ENCODE measurements at regions not wholly inside any gene's neighbourhood (a gene's known extent, or its start where the extent isn't known, plus 50 kb on each side); places are given as distances from the start of the nearest gene placed in this dataset.
"Not testable (repeated sequence)": the region's sequence is repeated elsewhere in the genome, so short reads cannot be mapped to it uniquely, and the experiment has no call there.

- no peak for DNase-seq (ENCODE audit: low spot score)
Measured at GRCh38 chr1:189217646-189218045, 1260.0 kb downstream of the BRINP3 start.

DNA sequence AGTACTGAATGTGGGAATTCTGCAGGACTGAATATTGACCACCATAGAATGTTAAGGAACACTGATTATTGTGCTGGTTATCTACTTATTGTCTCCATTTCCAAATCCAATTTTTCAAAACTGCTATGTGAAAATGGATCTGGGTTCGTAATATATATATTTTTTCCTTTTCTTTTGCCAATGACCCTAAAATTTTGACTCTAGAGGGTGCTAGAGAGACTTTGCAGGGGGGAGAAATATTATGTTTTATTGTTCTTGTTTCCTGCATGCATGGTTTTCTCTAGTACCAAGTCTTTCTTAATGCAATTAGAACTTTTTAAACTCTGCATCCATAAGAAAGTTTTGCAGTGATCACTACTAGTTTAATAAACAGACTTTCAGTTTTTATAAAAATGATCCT is 1256.9 kb downstream of the BRINP3 start:
- peak; percentile 16 for DNase-seq (ENCODE audit: low spot score)

GRCh38 chr1:189225794-189226145 is 1251.9 kb downstream of the BRINP3 start:
- not testable (repeated sequence) for DNase-seq (ENCODE audit: low spot score)

GRCh38 chr1:189226779-189227178 is 1250.9 kb downstream of the BRINP3 start:
- no peak for DNase-seq (ENCODE audit: low spot score)

GRCh38 chr1:189237008-189237407 is 1240.7 kb downstream of the BRINP3 start:
- DNase-seq (ENCODE audit: low spot score) = no peak

- DNase-seq (ENCODE audit: low spot score) = no peak
Measured at GRCh38 chr1:189253601-189254350, 1223.9 kb downstream of the BRINP3 start.

DNA sequence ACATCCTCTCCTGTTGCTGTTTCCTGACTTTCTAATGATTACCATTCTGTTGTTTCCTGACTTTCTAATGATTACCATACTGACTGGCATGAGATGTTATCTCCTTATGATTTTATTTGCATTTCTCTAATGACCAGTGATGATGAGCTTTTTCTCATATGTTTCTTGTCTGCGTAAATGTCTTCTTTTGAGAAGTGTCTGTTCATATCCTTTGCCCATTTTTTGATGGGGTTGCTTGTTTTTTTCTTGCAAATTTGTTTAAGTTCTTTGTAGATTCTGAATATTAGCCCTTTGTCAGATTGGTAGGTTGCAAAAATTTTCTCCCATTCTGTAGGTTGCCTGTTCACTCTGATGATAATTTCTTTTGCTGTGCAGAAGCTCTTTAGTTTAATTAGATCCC is 1216.5 kb downstream of the BRINP3 start:
- not testable (repeated sequence) for DNase-seq (ENCODE audit: low spot score)

- DNase-seq (ENCODE audit: low spot score) = no peak
Measured at GRCh38 chr1:189269011-189269410, 1208.7 kb downstream of the BRINP3 start.

GRCh38 chr1:189274267-189274666 is 1203.4 kb downstream of the BRINP3 start:
- DNase-seq (ENCODE audit: low spot score) = no peak

DNA sequence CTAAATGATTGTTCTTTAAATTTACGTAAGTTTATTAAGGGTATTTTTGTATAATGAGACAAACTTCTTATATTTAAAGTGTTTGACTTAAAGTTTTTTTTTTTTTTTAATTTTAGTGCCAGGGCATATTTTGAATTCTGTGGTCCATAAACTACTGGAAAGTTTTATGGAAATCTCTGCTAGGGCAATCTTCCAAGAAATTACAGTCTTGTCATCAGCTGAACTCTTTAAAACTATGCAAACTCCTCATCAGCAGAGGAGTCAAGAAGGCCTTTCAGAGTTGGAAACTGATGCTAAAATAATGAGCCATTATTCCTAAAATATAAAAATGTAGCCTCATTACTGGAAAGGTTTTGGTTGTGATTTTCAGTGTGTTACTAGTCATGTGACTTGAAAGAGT is 1201.9 kb downstream of the BRINP3 start:
- DNase-seq (ENCODE audit: low spot score) = no peak

GRCh38 chr1:189289346-189289745 is 1188.3 kb downstream of the BRINP3 start:
- DNase-seq (ENCODE audit: low spot score) = no peak

DNA sequence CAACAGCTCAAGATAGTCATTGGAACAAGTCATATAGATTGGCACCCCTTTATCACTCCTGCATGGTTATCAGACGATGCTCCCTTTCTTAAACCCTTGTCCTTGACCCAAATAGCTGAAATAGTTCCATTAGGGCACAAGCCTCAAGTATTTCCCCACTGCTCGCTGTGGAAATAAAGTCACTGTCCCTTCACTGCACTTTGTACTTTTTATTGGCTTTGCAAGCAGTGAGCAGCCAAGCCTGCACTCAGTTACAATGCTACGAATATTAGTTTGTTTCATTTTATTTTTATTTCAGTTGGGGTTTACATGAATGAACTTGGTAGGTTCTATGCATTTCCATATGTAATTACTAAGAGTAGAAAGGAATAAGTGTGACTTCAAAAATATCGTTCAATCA is 1176.4 kb downstream of the BRINP3 start:
- no peak for DNase-seq (ENCODE audit: low spot score)

- DNase-seq (ENCODE audit: low spot score) = no peak
Measured at GRCh38 chr1:189305279-189305678, 1172.4 kb downstream of the BRINP3 start.

- no peak for DNase-seq (ENCODE audit: low spot score)
Measured at GRCh38 chr1:189311915-189312314, 1165.7 kb downstream of the BRINP3 start.

DNA sequence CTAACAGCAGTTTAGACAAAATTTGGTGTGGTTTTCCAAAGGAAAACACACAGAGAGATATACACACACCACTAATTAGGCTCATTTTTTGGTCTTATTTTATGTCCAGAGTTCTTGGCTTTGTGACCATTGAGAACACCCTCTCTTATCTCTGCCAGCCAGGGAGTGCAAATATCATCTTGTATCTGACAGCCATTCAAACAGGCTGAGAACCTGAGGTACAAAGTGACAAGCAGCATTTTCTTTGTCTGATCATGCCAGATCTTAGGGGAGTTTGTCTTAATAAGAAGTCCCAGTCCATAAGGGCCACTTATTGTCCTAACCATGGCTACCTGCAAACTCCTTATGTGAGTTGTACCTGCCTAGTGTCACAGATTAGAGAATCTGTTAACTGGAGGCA is 1165.2 kb downstream of the BRINP3 start:
- no peak for DNase-seq (ENCODE audit: low spot score)

GRCh38 chr1:189313488-189313887 is 1164.2 kb downstream of the BRINP3 start:
- DNase-seq (ENCODE audit: low spot score) = no peak

DNA sequence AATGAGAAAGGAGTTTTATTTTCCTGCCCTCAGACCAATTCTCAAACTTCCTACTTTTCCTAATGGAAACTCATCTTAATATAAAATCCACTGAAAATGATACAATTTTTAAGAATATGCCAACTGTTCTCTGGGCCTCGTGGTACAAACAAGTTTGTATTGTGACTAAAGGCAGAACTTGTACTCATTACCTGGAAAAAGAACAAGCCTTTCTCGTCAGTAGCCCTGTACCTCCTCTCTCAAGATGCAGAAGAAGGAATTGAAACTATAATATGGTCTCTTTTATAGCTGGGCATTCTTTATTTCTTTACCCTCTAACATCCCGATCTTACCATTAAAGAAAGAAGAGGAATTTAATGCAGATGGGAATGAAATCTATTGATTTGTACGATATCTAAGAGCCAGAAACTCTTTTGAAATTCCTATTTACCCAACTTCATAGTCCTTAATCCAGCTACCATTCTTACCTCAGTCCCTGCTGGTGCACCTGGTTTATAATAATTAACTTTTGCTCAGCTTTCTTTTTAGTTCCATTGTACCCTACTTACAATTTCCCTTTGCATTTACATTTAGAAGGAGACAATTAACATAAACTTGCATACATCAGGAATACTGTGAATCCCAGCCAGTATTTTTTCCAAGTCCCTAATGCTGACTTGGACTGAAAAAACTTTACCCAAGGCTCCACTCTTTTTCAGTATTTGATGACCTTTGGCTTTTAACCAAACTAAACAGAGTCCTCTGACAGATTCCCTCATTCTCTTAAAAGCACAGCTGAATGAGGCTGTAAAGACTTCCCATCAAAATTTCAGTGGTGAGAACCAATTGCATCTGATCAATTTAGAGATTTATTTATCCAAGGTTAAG is 1162.4 kb downstream of the BRINP3 start:
- no peak for DNase-seq (ENCODE audit: low spot score)

DNA sequence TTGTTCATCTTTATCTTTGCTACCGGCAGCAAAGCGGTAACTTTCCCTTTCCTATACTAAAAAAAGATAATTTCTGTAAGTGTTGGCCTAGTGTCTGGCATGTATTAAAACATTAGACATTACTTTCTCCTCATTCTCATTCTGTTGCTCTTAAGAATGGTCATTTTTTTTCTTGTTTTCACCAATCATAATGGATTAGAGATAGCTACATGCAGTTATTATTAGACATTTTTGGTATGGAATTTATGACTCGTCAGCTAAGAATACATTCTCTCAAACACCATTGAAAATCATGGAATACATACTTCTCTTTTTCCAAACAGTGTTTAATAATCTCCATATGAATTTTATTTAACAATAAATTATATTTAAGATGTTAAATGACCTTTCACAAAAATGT is 1154.6 kb downstream of the BRINP3 start:
- DNase-seq (ENCODE audit: low spot score) = no peak

GRCh38 chr1:189331071-189331470 is 1146.6 kb downstream of the BRINP3 start:
- not testable (repeated sequence) for DNase-seq (ENCODE audit: low spot score)

DNA sequence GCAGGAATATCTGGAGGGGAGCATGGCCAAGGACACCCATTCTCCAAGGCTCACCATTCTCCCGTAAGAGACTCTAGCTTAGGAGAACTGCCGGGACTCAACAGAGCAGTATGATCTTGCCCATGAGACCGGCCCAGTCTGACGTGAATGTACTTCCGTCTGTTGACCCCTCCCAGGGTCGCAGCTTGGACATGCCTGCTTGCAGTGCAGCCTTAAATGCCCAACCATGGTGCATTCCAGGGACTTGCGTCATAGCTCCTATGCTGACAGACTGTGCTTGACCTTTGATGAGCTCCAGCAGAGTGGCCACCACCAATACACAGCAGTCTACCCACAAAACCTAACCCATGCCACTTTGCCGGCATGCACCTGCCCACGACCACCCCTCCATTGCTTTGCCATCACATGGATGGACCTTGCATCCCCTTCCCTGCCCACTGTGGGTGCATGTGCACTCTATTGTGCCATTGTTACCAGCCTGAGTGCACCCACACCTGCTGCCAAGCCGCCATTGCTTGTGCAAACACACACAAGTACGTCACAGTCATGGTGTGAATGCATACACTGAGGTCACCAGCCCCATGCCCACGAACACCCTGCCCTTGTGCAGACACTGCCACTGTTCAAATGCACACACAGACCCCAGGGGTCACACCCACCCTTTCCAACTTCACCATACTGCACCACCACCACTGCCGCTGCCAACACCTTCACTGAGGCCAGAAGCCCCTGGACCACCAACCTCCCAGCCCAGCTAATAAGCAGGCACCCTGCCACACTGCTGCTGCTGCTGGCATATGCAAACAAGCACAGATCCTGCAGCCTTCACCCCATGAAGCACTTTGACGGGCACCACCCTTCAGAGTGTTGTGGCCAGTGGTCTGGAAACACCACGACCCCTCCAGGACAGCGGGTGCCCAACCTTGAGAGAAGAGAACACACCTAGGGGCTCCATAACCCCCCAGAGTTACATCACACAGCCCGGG is 1141.3 kb downstream of the BRINP3 start:
- DNase-seq (ENCODE audit: low spot score) = no peak

DNA sequence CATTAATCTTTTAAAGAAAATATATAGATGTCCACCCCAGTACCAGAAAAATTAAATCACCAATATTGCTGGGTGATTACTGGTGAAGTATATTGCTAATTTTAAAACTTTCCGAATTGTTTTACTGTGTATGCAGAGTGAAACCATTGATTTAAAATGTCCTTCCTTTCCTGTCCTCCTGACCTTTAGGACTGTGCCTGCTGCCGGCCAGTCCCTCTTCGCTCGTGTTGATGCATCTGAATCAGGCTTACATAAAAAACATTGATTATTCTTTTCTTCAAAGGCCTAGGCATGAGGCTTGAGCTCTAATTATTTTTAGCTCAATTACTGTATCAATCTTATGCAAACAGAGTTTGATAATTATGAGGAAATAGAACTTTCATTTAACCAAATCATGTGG is 1128.1 kb downstream of the BRINP3 start:
- no peak for DNase-seq (ENCODE audit: low spot score)

GRCh38 chr1:189350983-189351616 is 1126.6 kb downstream of the BRINP3 start:
- no peak for DNase-seq (ENCODE audit: low spot score)
